ENCODE measurements at regions not wholly inside any gene's neighbourhood (a gene's known extent, or its start where the extent isn't known, plus 50 kb on each side); places are given as distances from the start of the nearest gene placed in this dataset.
A peak's percentile ranks its signal among the peaks of the same experiment; 100 is the strongest.
"Not testable (repeated sequence)": the region's sequence is repeated elsewhere in the genome, so short reads cannot be mapped to it uniquely, and the experiment has no call there.

DNA sequence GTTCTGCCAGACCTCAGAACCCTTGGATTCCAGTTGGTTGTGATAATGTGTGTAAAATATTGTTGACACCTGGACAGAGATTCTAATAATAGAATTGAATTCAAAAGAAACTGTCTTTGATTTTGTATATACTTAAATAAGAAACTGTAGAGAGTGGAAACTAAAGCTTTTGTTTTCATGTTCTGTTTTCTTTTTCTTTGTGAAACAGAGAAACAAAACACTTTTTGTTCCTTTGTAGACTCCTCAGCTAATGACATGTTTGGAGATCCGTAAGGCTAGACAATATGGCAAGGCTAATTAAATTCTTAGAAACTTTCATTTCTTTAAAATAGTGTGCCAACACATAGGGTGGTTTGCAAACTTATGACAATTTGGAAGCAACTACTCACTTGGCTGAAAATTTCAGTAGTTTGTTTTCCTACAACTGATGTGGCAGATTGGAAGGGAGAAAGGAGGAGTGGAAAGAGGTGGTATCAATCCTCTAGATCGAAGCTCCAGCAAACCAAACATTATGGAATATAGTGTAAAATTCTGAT is 90.9 kb upstream of the FAT1 start:
- no peak for DNase-seq (ENCODE audit: low read depth)

DNA sequence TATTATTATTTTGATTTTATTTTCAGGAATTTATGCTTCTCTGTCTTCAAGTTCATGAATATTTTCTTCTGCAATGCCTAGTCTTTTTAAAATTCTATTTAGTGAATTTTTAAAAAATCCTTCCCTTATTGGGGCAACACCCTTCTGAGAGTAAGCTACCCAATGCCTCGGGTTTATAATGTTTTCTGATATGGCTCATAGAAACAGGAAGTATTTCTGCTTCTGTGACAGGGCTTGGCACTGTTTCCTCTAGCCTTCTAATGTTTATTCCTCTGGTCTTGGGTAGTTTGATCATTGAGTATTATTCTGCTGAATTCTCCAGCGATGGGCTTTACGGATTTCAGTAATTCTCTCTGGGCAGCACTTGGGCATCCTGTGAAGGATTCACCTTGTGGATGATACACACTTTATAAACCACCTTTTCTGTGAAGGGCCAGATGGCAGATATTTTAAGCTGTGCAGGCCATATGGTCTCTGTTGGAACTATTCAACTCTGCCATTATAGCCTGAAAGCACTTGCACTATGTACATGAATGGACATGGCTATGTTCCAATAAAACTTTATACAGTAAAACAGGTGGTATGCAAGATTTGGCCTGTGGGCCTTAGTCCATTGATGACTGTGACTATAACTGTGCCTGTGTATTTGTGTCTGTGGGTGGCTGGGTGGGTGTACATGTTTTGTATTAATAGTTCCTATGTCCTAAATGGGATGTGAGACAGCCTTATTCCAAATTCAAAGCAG is 95.9 kb upstream of the FAT1 start:
- DNase-seq (ENCODE audit: low read depth): no peak

DNA sequence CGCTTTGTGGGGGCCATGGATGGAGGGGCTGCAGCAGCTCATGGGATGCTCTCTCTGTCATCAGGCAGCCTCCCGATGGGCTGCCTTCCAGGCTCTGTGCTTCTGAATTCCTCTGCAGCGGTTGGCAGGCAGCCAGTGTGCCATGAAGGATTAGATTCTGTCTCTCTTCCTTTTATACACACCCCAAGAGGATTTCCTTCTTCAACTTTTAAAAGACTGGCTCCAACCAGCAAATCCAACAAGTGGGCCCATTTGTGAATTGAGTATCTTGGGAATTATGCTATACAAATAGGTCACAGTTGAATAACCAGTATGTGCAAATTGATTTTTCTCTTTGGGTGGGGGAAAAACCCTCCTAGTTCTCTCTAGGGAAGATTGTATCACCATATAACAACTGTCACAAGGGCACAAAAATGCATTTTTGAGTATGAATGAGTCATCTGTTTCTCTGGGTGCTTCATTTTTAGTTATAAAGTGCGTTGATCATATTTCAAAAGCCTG is 96.8 kb upstream of the FAT1 start:
- no peak for DNase-seq (ENCODE audit: low read depth)

DNA sequence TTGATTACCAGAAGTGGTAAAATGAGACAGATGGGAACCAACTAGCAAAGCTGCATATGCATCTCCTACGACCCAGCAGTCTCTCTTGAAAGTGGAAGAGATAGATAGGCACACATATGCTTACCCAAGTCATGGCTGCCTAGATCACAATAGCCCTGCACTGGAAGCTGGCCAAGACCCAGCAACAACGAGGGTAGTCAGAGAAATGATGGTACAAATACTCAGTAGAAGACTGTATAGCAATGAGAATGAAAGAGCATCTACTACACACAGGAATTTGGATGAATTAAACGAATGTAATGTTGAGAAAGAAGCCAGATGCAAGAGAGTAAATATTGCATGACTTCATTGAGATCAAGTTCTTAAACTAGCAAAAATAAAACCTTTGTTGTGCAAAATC is 100.3 kb upstream of the FAT1 start:
- DNase-seq (ENCODE audit: low read depth): no peak

DNA sequence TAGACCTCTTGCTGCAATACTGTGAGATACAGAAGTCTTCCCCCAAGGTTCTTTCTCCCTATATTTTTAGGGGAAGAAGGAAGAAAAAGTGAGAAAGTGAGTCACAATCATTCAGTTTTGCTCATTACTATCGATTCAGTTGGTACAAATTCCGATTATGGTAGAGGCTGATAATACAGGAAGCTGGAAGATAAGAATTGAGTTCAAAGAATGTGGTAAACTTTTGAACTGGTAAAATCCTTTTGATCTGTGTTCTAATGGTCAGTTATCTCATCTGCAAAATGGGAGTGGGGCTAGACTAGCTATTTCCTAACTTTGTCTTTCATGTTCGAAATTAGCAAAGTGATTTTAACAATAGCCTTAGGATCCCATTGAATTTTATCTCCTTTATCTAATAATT is 101.4 kb upstream of the FAT1 start:
- no peak for DNase-seq (ENCODE audit: low read depth)

DNA sequence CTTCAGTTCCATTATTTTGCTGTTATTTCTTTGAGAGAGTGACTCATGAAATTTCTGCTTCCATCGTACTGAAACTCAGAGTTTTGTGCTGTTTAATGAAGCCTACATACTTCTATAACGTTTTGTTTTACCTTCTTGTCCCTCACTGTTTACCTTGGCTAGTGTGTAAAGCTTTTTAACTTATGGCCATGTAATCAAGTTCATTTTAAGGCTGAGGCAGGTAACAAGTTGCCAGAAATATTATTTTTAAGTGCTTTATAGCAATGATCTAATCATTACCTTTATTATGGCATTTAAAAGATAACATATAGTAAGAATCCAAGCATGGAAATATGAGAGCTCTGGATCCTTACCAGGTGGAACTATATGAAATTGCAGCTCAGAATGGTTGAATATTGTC is 102.3 kb upstream of the FAT1 start:
- DNase-seq (ENCODE audit: low read depth): no peak

DNA sequence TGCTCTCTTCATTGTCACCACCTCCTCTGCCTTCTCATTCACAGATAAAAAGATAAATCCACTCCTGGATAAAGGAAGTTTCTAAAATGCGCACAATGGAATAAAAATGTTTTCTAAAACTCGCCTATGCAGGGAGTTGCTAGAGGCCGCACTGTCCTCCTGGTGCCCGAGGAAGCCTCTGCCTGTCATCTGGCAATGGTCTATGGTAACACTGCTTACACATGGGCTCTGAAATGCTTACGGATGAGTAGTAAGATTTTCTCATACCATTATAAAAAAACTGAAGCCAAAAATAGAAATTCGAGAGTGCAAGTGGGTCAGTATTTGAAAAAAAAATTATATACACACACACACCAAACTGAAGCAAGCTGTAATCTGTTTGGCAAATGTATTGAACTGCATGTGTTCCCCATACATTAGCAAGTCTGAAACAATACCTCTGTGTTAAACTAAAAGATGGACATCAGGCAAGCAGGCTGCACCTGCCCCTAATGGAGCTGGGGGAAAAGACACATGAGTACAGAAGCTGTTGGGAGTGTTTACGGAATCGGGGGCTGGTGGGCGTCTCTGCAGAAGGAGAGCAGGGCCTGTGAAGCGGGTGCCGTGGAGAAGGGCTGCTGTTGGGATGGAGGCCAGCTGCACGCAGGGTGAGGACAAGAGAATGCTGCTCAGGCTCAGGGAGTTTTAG is 103.3 kb upstream of the FAT1 start:
- no peak for DNase-seq (ENCODE audit: low read depth)

DNA sequence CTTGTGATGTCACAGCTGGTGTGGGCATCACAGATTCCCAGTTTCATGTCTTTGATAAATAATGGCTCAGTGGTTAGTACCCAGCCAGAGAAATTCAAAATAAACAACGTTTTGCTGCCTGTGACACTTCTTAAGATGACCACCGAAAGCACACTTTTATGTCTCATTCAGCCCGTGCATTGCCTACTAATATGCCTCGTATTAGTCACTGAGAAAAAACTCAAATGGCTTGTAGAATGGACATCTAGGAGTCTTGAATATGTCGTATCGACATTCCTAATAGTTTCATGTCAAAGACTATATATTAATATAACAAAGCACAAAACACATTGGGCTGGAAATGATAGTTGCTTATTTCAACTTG is 103.9 kb upstream of the FAT1 start:
- DNase-seq (ENCODE audit: low read depth): no peak

DNA sequence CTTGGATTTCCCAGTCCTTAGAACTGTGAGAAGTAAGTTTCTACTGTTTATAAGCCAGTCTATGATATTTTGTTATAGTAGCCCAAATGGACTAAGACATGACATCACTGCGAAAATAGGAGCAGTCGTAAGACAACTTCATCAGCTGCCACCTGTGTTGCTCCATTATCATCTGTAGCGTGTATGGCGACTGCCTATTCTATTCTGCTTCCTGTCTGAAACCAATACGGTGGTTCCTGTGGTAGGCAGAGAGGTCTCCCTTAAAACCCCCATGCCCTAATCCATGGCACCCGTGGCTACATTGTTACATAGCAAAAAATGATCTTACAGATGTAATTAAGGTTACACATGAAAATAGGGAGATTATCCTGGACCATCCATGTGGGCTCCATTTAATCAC is 105.4 kb upstream of the FAT1 start:
- no peak for DNase-seq (ENCODE audit: low read depth)

DNA sequence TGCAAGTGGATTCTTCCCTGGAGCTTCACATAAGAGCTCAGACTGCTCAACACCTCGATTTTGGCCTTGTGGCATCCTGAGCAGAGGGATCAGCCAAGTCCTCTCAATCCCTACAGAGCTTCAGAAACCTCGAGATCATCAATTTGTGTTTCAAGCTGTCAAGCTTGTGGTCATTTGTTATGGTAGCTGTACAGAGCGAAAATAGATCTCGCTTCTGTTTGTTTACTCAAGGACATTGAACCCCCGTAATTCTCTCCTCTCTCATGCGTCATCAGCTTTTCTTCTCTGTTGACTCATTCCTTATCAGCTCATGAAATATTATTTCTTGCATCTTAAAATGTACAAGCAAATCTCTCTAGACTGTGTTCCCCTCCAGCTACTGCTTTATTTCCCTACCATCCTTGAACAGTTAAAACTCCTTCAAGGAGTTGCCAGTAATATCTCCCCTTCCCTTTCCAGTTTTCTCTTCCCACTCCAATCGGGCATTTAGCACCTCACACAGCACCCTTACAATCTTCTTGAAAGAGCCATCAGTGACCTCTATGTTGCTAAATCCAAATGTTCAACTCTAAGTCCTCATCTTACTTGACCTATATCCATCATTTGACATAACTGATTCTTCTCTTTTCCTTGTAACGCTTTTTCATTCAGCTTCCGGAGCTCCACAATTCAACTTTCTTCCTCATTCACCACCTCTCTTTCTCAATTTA is 106.2 kb upstream of the FAT1 start:
- DNase-seq (ENCODE audit: low read depth): peak; percentile 77

DNA sequence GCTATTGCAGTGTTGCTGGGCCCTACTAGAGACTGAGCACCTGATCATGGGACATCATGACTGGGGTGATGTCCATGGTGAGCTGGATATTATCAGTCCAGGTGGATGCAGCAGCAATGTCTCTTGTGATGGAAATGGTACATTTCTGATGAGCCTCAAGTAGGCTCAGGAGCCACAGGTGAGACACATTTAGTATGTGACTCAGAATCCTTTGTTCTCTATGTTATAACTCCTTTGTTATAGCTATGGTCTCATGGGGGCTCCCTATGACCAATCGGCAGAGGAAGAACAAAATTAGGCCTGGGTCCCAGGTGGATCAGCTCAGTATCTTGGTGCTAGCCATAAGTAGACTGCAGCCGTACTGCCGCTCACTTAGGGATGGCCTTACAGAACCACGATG is 107.9 kb upstream of the FAT1 start:
- DNase-seq (ENCODE audit: low read depth): no peak

DNA sequence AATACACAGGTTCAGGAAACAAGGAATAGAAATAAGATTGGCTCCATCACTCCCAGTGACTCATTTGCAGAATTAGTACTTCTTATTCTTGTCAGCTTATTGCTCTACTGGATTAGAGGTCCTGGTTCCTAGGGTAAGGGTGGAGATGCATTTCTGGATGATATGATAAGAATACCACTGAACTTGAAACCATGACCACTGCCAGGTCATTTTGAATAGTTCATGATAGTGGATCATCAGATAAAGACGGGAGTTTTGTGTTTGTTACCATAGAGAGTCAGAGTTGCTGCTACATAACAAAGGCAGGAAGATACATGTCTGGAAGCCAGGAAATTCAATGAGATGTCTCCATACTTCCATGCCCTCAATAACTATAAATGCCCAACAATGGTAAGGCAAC is 109.2 kb upstream of the FAT1 start:
- DNase-seq (ENCODE audit: low read depth): no peak

DNA sequence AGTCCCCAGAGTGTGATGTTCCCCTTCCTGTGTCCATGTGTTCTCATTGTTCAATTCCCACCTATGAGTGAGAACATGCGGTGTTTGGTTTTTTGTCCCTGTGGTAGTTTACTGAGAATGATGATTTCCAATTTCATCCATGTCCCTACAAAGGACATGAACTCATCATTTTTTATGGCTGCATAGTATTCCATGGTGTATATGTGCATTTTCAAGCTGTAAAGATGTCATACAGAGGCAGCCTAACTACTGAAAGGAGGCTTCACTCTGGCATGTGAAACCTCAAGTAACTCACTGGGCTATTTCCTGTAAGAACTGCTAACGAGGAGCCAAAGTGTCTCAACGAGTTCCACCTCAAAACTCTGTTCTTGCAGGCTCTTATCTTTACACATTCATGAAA is 113.8 kb upstream of the FAT1 start:
- not testable (repeated sequence) for DNase-seq (ENCODE audit: low read depth)

DNA sequence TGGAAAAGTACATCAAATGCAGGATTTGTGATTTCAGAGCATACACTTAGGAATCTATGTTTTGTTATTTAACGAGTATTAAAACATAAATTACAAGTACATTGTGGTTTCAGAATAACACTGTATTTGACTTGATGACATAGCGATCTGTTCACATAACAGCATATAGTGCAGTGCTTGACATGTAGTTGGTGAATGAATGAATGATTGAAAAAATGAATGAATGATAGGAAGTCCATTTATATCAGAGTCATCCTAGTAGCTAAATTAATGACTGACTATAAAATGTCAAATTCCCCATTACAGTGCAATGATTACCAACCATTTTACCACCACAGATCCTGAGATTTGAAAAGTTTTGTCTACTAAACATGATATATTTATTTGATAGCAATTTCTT is 114.6 kb upstream of the FAT1 start:
- no peak for DNase-seq (ENCODE audit: low read depth)

DNA sequence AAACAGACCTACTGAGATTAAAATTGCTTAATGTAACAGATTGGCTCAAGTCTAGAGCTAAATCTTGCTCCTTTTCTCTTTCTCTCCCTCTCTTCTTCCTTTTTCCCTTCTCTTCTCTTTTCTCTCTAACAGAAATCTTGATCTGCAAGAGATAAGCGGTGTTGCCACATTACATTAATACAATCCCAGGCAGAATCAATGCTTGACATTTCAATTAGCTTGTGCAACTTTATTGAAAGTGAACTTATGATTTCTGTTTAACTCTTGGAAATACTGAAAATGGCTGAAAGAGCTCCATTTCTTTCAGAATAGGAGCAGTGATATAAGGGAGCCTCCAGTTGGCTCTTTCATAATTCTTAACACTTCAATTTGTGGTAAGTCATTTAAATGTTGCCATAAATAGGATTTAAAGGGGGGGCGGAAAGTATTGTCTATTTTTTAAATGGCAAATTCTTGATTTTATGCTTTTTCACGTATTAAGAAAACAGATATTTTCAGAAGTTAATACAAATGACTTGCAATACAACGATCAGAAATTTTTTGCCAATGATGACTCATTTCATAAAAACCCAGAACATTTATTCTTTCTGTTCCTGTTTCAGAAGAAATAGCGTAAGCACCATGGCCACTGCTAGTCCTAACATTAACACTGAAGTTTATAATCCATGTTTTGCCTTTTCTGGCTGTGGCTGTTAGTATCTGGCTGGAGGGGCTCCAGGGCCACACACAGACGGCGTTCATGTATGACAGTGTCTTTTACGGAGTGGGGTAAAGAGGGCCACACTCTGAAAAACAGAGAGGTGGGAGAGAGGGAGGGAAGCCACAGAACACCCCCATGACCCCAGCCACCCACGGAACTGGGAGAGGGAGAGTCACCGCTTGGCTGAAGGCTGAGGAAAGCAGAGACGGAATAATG is 115.7 kb upstream of the FAT1 start:
- DNase-seq (ENCODE audit: low read depth): peak; percentile 72

DNA sequence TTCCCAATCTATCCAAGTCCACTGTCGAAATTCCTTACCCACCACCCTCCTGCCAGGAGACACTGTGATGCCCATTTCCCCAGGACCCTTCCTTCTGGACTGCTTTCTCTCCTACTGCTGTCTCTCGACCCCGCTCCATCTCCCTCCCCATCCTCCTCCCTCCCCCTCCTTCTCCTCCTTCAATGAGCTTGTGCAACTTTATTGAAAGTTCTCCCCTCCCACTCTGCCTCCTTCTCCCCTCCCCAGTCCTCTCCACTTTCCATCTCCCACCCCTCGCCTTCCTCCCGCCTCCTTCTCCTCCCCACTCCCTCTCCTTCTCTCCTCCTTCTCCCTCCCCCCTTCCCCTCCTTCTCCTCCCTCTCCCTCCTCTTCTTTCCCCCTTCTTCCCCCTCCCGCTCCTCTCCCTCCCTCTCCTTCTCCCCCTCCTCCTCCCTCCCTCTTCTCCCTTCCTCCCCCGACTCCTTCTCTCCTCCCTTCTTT is 116.6 kb upstream of the FAT1 start:
- DNase-seq (ENCODE audit: low read depth): peak; percentile 70

DNA sequence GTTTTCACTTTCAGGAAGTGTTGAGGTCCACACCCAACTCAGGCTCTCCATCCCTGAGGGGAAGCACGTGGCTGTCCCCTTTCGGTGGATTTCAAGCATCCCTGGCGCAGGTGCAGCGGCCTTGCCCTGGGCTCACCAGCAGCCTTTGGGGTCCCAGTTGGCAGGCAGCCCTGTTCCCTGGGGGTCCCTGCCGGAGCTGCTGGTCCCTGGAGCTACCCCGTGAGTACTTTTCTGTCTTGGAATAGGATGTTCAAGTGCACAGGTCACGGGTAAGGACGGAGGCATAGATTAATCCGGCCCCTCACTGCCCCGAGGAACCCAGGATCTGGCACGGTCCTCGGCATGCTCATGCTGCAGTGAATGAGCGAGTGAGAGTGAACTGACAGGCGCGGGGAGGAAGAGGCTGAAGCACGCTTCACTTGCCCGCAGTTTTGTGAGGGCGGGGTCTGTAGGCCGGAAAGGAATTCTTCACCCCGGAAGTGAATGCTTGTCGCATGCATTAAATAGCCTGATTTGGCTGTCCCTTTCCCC is 117.2 kb upstream of the FAT1 start:
- no peak for DNase-seq (ENCODE audit: low read depth)

DNA sequence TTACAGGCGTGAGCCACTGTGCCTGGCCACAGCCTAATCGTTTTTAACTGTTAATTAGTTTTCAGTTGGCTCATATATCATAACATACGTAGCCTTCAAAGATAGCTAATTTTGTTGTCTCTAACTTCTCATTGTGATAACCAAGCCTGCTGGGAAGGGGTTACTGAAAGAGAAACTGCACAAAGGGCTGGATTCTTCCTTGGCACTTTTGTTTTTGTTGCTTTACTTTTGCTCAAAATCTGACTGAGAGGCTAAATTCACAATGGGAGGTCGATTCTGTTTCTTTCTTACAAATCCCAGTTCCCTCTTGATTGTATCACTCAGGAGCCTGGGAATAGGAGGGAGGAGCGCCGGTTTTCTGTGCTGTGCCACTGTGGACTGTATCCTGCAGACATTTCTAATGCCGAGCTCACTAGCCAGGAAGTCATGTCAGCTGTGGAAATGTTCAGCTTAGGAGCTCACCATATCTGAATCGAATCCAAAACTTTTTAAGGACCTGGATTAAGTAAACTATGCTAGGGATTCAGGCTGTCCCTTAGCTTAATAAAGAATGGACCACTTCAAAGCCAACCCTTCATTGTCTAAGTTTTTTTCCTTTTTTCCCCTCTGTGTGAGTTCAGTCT is 120.5 kb upstream of the FAT1 start:
- no peak for DNase-seq (ENCODE audit: low read depth)

DNA sequence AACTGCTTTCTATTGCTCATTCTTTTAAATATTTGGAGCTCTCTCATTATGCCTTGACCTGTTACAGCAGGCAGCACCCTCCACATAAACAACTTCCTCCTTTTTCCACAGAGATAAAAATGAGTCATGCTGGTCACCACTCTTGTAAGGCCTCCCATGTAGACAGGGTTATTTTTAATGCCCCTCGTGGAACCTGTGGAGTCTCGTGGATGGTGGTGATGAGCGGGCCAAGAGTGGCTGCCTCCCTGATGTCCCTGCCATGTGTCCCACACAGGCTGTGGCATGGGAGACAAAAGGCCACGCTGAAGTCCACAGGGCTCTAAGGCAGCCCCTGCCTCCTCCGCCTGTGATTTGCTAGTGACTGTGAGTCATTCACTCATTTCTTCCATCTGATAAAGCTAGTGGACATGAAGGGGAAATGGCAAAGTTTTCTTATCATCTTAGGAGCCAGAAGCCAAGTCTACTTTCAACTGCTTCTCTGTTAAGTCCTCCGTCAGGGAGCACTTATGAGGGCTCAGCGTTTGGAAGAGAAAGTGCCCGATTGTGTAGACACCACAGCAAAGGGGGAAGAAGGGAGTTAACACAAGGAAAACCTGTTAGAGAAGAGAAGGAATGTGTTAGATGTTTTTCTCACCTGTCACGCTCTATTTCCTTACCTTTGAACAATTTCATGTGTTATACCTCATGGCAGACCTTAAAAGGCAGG is 121.6 kb upstream of the FAT1 start:
- peak; percentile 68 for DNase-seq (ENCODE audit: low read depth)

DNA sequence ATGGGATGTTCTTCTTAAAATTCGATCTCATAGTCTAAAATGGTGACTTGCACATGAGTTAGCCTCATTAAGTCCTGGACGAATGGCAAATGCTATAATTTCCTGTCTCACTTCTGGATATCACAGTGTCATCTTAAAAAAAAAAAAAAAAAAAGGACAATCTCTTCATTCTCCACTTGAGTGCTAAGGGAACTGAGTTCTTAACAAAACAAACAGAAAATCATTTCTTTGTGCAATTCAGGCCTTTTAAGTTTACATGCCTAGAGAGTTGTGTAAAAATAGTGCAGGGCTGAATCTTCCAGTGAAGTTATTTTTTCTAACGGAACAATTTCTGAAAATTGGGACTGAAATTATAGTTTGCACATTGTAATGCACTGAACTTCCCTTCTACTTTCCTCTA is 122.8 kb upstream of the FAT1 start:
- no peak for DNase-seq (ENCODE audit: low read depth)
